Epidermal melanocyte (primary cell): ENCODE measurements at regions not wholly inside any gene's neighbourhood (a gene's known extent, or its start where the extent isn't known, plus 50 kb on each side); places are given as distances from the start of the nearest gene placed in this dataset.

ENCODE experiments used
- DNase-seq: peaks from one replicate; pipeline ENCODE4 v3.0.0; 2011; ENCODE audit warnings: low spot score; ENCODE audit not compliant: insufficient read length

GRCh38 chr18:41754332-41754731 lies 200.7 kb upstream of the PIK3C3 start:
- no peak for DNase-seq

GRCh38 chr18:41753826-41754225 lies 201.2 kb upstream of the PIK3C3 start:
- DNase-seq: no peak

GRCh38 chr18:41752826-41753225 lies 202.2 kb upstream of the PIK3C3 start:
- no peak for DNase-seq

- no peak for DNase-seq
Observed at GRCh38 chr18:41751652-41752051, 203.4 kb upstream of the PIK3C3 start.

GRCh38 chr18:41751161-41751560 lies 203.9 kb upstream of the PIK3C3 start:
- DNase-seq: no peak

GRCh38 chr18:41747723-41748242 lies 207.3 kb upstream of the PIK3C3 start:
- DNase-seq: no peak

- no peak for DNase-seq
Observed at GRCh38 chr18:41745166-41746049, 209.6 kb upstream of the PIK3C3 start.

- DNase-seq: no peak
Observed at GRCh38 chr18:41744421-41745030, 210.5 kb upstream of the PIK3C3 start.

GRCh38 chr18:41737218-41737617 lies 217.8 kb upstream of the PIK3C3 start:
- DNase-seq: no peak

- DNase-seq: no peak
Observed at GRCh38 chr18:41734917-41735316, 220.1 kb upstream of the PIK3C3 start.

- no peak for DNase-seq
Observed at GRCh38 chr18:41732356-41732755, 222.7 kb upstream of the PIK3C3 start.

- DNase-seq: no peak
Observed at GRCh38 chr18:41731884-41732283, 223.2 kb upstream of the PIK3C3 start.

GRCh38 chr18:41724195-41724594 lies 230.8 kb upstream of the PIK3C3 start:
- no peak for DNase-seq

- no peak for DNase-seq
Observed at GRCh38 chr18:41721103-41721790, 233.8 kb upstream of the PIK3C3 start.

GRCh38 chr18:41720226-41720625 lies 234.8 kb upstream of the PIK3C3 start:
- no peak for DNase-seq

GRCh38 chr18:41719808-41720207 lies 235.2 kb upstream of the PIK3C3 start:
- DNase-seq: no peak

- DNase-seq: no peak
Observed at GRCh38 chr18:41714872-41715271, 240.2 kb upstream of the PIK3C3 start.

- no peak for DNase-seq
Observed at GRCh38 chr18:41713969-41714825, 240.8 kb upstream of the PIK3C3 start.

- DNase-seq: no peak
Observed at GRCh38 chr18:41706301-41706700, 248.7 kb upstream of the PIK3C3 start.

GRCh38 chr18:41703744-41704530 lies 251.1 kb upstream of the PIK3C3 start:
- DNase-seq: no peak
